AG09309 (cell line): ENCODE measurements at regions not wholly inside any gene's neighbourhood (a gene's known extent, or its start where the extent isn't known, plus 50 kb on each side); places are given as distances from the start of the nearest gene placed in this dataset.

ENCODE experiments used
- DNase-seq: peaks from one replicate; pipeline ENCODE4 v3.0.0-alpha.2; 2010; ENCODE audit warnings: low read depth
- H3K4me3 ChIP-seq: 2 replicates; pipeline ENCODE4 v1.5.1; 2011; ENCODE audit warnings: mild to moderate bottlenecking, low read depth, low read length, moderate library complexity; ENCODE audit not compliant: control insufficient read depth
- TF ChIP-seq, protein P1 (sequence below): IDR thresholded peaks from 2 replicates; pipeline ENCODE4 v1.5.1; 2011; ENCODE audit warnings: mild to moderate bottlenecking, low read depth, low read length, inconsistent platforms; ENCODE audit not compliant: insufficient read depth, control insufficient read depth; ENCODE audit errors: missing control alignments

DNA sequence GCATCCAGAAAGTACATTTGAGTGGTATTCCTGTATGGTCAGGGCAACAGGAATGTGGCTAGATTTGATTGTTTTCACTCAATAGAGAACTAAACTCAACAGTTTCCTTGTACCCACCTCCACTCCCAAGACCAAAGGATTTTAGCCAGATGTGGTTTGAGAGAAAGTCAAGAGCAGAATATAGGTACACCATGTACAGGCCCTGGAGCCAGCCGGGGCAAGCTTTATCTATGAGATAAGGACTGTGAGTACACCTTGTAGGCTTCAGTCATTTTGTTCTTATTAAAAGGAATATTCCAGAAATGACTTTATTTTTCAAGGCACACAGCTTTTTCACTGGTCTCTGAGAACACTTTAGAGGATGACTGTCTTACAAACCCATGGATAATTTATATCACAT lies 192.4 kb upstream of the JUN start:
- no peak for DNase-seq
- TF ChIP-seq, protein P1, sequence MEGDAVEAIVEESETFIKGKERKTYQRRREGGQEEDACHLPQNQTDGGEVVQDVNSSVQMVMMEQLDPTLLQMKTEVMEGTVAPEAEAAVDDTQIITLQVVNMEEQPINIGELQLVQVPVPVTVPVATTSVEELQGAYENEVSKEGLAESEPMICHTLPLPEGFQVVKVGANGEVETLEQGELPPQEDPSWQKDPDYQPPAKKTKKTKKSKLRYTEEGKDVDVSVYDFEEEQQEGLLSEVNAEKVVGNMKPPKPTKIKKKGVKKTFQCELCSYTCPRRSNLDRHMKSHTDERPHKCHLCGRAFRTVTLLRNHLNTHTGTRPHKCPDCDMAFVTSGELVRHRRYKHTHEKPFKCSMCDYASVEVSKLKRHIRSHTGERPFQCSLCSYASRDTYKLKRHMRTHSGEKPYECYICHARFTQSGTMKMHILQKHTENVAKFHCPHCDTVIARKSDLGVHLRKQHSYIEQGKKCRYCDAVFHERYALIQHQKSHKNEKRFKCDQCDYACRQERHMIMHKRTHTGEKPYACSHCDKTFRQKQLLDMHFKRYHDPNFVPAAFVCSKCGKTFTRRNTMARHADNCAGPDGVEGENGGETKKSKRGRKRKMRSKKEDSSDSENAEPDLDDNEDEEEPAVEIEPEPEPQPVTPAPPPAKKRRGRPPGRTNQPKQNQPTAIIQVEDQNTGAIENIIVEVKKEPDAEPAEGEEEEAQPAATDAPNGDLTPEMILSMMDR, result no peak
- H3K4me3 ChIP-seq, result no peak overlapping the region

DNA sequence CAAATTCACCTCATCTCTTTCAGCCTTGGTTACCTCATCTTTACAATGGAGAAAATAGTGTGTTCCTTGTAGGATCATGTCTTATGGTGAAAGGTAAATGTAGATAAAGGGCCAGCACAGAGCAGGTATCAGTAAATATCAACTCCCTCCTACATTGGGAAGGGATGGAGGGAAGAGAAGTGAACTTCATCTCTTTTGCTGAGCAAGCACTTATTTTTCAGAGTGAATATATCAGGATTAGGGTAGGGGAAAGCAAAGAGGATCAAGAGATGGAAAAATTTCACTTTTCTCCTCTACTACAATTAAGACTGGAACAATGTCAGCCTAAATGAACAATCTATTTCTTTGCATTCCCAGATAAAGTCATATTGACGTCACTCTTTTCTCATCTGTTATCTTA lies 193.8 kb upstream of the JUN start:
- no peak overlapping the region for H3K4me3 ChIP-seq
- TF ChIP-seq, protein P1, result no peak
- no peak for DNase-seq

DNA sequence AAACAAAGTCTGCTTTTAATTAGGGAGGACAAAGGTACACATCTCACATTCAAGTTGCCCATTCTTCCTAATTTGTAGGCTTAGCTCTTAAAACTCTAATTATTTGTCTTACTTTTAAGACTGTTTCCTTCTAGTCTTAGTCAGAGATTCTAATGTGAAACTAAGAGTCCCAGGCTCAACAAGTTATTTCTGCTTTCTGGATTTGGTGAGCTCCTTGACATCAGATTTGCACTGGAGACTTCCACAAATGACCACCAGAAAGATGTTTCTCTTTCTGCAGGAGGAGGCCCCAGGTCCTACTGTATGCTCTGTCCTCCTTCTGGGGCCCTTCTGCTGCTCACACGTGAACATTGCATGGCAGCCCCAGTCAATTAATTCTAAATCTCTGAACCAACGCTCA lies 194.2 kb upstream of the JUN start:
- TF ChIP-seq, protein P1, result no peak
- no peak for DNase-seq
- H3K4me3 ChIP-seq, result no peak overlapping the region

DNA sequence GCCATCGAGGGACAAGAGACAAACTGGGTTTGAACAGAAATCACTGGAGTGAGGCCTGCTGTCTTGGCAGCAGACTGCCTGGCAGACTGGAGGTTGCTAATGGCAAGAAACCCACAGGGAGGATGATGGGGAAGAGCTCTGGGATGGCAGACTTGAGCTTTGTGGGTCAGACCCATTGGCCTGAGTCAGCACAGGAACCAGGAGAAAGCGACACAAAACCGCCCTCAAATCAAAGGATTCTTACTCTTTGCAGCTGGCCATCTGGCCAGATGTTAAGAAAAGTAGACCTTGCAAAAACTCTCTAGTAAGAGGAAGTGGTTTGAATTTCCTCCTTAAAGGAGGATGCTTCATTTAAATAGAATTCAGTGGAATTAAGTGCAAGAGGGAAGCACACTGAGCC lies 195.2 kb upstream of the JUN start:
- no peak for DNase-seq

DNA sequence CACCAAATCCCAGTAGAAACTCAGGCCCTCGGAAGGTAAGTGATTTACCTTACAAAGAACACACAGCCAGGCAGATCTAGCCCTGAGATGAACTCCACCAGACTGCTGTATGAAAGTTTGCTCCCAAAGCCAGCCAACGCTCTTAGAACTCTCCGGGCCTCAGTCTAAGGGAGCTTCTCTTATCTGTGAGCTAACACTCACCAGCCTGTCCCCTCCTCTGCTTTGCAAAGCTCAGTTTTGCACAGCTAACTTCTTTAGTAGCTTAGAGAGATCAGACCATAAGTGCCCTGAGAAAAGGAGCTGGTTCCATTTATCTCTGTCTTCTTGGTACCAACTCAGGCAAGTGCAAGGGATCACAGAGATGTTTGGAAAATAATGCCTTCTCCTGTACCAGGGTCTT lies 195.8 kb upstream of the JUN start:
- TF ChIP-seq, protein P1, result no peak
- no peak for DNase-seq
- H3K4me3 ChIP-seq, result no peak overlapping the region

More for the DNA sequence above, 195.2 kb upstream of the JUN start:
- no peak overlapping the region for H3K4me3 ChIP-seq
- TF ChIP-seq, protein P1, result no peak

DNA sequence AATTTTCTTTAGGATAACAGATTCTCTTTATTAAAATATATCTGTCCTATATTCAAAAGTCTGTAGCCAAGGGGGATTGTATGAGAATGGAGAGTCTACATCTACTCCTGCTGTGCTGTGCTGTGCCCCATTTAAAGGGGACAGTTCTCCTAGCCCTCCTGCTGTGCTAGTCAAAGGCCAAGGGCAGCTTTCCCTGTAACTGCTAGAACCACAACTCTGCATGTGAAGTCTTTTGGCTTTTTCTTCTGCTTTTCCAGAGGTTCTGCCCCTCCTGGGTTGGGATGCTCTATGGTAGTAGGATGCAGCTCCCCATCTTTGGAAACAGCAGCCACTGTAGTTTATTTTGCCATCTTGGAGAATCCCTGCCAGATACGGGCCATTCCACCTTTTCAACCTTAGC lies 197.5 kb upstream of the JUN start:
- TF ChIP-seq, protein P1, result no peak
- no peak for DNase-seq
- H3K4me3 ChIP-seq, result no peak overlapping the region
